ENCODE measurements at regions not wholly inside any gene's neighbourhood (a gene's known extent, or its start where the extent isn't known, plus 50 kb on each side); places are given as distances from the start of the nearest gene placed in this dataset.

GRCh38 chr13:106296723-106297122 lies 238.7 kb downstream of the EFNB2 start (continued):
- no peak for TF ChIP-seq HDAC6 (IDR thresholded peaks at IDR 0.05; ENCODE audit: low read depth, low read length)
- TF ChIP-seq MAX (IDR thresholded peaks at IDR 0.05) = no peak
- no peak for TF ChIP-seq NANOG (IDR thresholded peaks at IDR 0.05; ENCODE audit: insufficient read depth, low read depth, low read length, poor library complexity, severe bottlenecking)
- TF ChIP-seq SAP30 (IDR thresholded peaks at IDR 0.05; ENCODE audit: insufficient read depth, insufficient replicate concordance, low read length) = no peak
- no peak for TF ChIP-seq JUN (IDR thresholded peaks at IDR 0.05; ENCODE audit: low read depth, low read length)
